ENCODE measurements at regions not wholly inside any gene's neighbourhood (a gene's known extent, or its start where the extent isn't known, plus 50 kb on each side); places are given as distances from the start of the nearest gene placed in this dataset.

- H3K4me3 ChIP-seq: no peak overlapping the region
- H3K27ac ChIP-seq: no peak overlapping the region
- H3K36me3 ChIP-seq (replicated peaks in 1 of 2): peaks cover 0 to 25% of the 10 kb centered on the region in 2 donors
- no peak for DNase-seq
- TF ChIP-seq POLR2A (IDR thresholded peaks at IDR 0.05) (no peak), CTCF (IDR thresholded peaks at IDR 0.05) (no peak)
- WGBS, 4 donors: 88 to 100% (median 99%) methylated on average over 1 of the region's 1 CpG
- H3K4me1 ChIP-seq (replicated peaks in 1 of 2): peaks cover 0 to 6% of the 10 kb centered on the region in 2 donors
- intact Hi-C loops (cut with DNase I): no loop called here
- H3K27me3 ChIP-seq: no peaks in the 10 kb centered on the region
- no peaks in the 10 kb centered on the region for H3K9me3 ChIP-seq (replicated peaks in 1 of 3)
Measured at GRCh38 chr20:19966840-19967239, 50.3 kb upstream of the NAA20 start.

Data from adrenal gland (tissue), 9 donors.